ENCODE measurements at regions not wholly inside any gene's neighbourhood (a gene's known extent, or its start where the extent isn't known, plus 50 kb on each side); places are given as distances from the start of the nearest gene placed in this dataset.

DNA sequence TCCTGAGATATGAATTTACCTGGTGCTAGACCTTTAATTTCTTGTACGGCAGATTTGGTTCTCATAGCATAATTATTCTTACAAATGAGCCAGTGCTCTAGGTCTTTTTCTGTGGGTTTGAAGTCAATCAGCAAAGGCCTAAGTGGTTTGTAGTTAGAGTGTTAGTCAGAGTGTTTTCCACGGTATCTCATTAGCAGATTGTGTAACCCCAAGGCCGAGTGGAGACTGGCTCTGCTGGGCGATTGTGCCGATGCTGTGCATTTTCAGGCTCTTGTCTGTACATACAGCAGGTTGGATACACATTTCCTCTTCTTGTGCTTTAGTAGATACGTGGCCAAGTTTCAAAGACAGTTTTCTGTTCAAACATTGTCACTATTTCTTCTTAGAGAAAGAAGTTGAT lies 78.6 kb upstream of the CA10 start:
- TF ChIP-seq, protein P1, sequence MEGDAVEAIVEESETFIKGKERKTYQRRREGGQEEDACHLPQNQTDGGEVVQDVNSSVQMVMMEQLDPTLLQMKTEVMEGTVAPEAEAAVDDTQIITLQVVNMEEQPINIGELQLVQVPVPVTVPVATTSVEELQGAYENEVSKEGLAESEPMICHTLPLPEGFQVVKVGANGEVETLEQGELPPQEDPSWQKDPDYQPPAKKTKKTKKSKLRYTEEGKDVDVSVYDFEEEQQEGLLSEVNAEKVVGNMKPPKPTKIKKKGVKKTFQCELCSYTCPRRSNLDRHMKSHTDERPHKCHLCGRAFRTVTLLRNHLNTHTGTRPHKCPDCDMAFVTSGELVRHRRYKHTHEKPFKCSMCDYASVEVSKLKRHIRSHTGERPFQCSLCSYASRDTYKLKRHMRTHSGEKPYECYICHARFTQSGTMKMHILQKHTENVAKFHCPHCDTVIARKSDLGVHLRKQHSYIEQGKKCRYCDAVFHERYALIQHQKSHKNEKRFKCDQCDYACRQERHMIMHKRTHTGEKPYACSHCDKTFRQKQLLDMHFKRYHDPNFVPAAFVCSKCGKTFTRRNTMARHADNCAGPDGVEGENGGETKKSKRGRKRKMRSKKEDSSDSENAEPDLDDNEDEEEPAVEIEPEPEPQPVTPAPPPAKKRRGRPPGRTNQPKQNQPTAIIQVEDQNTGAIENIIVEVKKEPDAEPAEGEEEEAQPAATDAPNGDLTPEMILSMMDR (IDR thresholded peaks at IDR 0.05): no peak
- no peak for TF ChIP-seq POLR2A (IDR thresholded peaks at IDR 0.05)
